ENCODE measurements at regions not wholly inside any gene's neighbourhood (a gene's known extent, or its start where the extent isn't known, plus 50 kb on each side); places are given as distances from the start of the nearest gene placed in this dataset.
"Not testable (repeated sequence)": the region's sequence is repeated elsewhere in the genome, so short reads cannot be mapped to it uniquely, and the experiment has no call there.

DNA sequence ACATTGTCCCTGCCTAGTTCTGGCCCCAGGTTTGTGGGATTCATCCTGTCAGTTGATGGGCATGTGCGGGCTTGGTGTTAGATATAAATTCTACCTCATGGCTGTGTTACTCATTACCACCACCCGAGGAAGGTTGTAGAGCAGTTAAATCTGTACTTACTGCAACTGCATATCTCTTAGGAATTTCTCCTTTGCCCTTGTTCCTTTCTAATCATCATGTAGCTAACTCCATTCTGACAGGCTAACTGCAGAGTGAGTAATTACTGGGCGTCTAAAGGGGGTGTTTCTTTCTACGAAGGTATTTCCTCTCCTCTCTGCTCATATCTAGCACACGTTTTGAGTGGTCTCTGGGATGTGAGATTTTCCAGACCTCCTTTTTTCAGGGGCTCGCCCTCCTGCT, 1076.7 kb downstream of the TMTC2 start:
- H3K4me2 ChIP-seq, result no peak overlapping the region
- TF ChIP-seq Cebpa-rat (IDR thresholded peaks at IDR 0.05), result no peak
- no peaks in the 10 kb centered on the region for H3K27me3 ChIP-seq
- no peaks in the 10 kb centered on the region for H3K4me1 ChIP-seq
- no peak overlapping the region for H3K9ac ChIP-seq
- no peaks in the 10 kb centered on the region for H3K9me3 ChIP-seq
- no peak overlapping the region for H3K27ac ChIP-seq
- H3K4me3 ChIP-seq, result no peak overlapping the region
- H3K36me3 ChIP-seq, result no peaks in the 10 kb centered on the region
- H4K20me1 ChIP-seq, result no peaks in the 10 kb centered on the region

DNA sequence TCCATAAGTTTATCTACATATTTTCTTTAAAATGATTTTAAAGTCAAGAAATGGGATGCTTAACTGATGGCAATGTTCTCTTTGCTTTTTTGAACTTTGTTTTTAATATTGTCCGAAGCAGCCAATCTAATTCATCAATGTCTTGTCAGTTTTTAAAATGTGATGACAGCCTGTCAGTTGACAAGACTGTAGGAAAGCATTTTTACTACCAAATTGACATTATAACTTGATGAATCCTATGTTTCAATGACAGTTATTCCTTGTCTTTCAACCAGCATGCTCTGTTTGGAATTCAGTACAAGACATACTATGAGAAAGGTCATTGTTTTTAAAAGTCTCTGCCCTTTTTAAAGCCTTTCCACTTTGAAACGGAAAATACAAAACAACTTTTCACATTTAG, 1073.2 kb downstream of the TMTC2 start:
- no peaks in the 10 kb centered on the region for H3K36me3 ChIP-seq
- H3K4me1 ChIP-seq, result no peaks in the 10 kb centered on the region
- no peaks in the 10 kb centered on the region for H4K20me1 ChIP-seq
- H3K4me3 ChIP-seq, result no peak overlapping the region
- H3K27me3 ChIP-seq, result no peaks in the 10 kb centered on the region
- no peak for TF ChIP-seq Cebpa-rat (IDR thresholded peaks at IDR 0.05)
- no peaks in the 10 kb centered on the region for H3K9me3 ChIP-seq
- no peak overlapping the region for H3K9ac ChIP-seq
- no peak overlapping the region for H3K4me2 ChIP-seq
- no peak overlapping the region for H3K27ac ChIP-seq

DNA sequence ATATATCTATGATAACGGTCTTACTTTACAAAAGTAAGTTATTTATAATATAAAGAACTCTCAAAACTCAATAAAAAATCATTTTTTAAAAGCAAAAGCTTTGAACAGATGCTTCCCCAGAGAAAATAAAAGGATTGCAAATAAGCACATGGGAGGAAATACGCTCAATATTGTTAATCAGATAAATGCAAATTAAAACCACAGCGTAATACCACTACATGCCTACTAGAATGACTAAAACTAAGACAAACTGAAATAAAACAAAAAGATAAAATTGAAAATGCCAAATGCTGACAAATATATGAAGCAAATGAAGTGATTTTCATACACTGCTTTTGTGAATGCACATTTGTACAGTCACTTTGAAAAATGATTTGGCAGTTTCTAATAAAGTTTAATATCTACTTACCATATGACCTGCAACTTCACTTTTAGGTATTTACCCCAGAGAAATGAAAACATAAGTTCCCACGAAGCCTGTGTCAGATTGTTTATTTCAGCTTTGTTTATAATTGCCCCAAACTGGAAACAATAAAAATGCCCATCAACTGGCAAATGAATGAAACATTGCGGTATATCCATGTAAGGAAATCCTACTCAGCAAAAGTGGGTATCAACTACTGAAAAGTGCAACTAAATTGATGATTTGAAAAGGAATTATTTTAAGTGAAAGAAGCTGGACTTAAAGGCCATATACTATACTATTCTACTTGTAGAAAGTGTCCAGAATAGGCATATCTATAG, 1072.4 kb downstream of the TMTC2 start:
- H3K27me3 ChIP-seq, result no peaks in the 10 kb centered on the region
- no peak overlapping the region for H3K9ac ChIP-seq
- H3K4me1 ChIP-seq, result no peaks in the 10 kb centered on the region
- no peaks in the 10 kb centered on the region for H4K20me1 ChIP-seq
- no peaks in the 10 kb centered on the region for H3K36me3 ChIP-seq
- no peak for TF ChIP-seq Cebpa-rat (IDR thresholded peaks at IDR 0.05)
- H3K4me2 ChIP-seq, result no peak overlapping the region
- H3K9me3 ChIP-seq, result no peaks in the 10 kb centered on the region
- no peak overlapping the region for H3K4me3 ChIP-seq
- H3K27ac ChIP-seq, result no peak overlapping the region

DNA sequence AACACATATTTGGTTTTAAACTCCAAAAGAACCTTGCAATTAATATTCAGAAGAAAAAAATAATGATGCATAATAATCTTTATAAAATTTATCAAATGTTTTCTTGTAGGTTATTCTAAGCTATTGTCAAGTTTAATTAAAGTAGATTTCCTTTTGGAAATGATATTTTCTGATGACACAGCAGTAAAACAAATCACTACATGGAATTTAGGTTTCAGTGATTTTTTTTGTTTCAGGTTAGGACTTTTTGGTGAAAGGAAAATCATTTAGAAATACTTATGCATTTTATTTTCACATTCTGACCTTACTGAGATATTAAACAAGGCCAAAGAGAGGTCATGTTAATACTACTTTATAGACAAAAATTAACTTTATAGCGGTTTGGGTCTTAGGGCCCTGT, 1067.2 kb downstream of the TMTC2 start:
- Histone ChIP-seq H3K4me3 (no peak overlapping the region), H3K9me3 (no peaks in the 10 kb centered on the region), H4K20me1 (no peaks in the 10 kb centered on the region), H3K27me3 (no peaks in the 10 kb centered on the region), H3K4me2 (no peak overlapping the region), H3K4me1 (no peaks in the 10 kb centered on the region), H3K9ac (no peak overlapping the region), H3K27ac (no peak overlapping the region), H3K36me3 (no peaks in the 10 kb centered on the region)
- no peak for TF ChIP-seq Cebpa-rat (IDR thresholded peaks at IDR 0.05)

DNA sequence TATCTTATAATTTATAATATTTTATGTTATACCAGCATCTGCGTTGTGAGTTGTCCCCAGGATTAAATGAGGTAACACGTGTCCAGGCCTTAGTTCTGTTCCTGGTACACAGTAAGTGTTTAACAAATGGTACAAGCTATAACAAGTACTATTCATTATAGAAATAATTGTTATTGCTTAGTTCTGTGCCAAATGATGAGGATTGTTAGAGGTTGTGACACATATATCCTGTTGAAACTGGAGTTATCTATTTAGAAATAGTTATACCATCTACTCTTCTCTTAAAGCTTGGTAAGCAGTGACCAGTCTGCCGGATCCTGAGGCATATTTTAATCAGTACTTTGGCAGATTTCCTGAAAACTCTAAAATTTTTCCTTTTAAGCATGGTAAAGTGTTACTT, 1066.5 kb downstream of the TMTC2 start:
- no peak overlapping the region for H3K9ac ChIP-seq
- H3K4me3 ChIP-seq, result no peak overlapping the region
- H3K27me3 ChIP-seq, result no peaks in the 10 kb centered on the region
- H3K4me1 ChIP-seq, result no peaks in the 10 kb centered on the region
- no peaks in the 10 kb centered on the region for H3K36me3 ChIP-seq
- H4K20me1 ChIP-seq, result no peaks in the 10 kb centered on the region
- H3K27ac ChIP-seq, result no peak overlapping the region
- TF ChIP-seq Cebpa-rat (IDR thresholded peaks at IDR 0.05), result no peak
- H3K4me2 ChIP-seq, result no peak overlapping the region
- H3K9me3 ChIP-seq, result no peaks in the 10 kb centered on the region

DNA sequence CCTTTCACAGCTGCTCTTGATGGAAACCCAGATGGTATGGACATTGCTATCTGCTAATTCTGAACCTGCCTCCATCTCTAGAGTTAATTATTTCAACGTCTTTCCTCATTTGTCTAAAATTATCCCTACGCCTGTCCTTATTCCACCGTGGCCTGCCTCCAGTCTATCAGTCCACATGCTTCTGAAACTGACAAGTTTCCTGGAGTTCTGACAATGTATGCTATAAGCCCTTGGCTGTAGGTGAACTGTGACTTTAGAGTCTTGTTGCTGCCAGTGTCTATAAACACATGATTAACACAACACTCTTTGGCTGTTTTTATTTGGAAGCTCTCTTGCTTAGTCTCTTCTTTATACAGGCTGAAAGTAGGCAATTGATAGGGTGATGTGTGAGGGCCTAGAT, 1052.9 kb downstream of the TMTC2 start:
- H4K20me1 ChIP-seq, result no peaks in the 10 kb centered on the region
- no peak overlapping the region for H3K27ac ChIP-seq
- no peak for TF ChIP-seq Cebpa-rat (IDR thresholded peaks at IDR 0.05)
- H3K4me1 ChIP-seq, result no peaks in the 10 kb centered on the region
- H3K9ac ChIP-seq, result no peak overlapping the region
- no peak overlapping the region for H3K4me3 ChIP-seq
- H3K9me3 ChIP-seq, result no peaks in the 10 kb centered on the region
- no peak overlapping the region for H3K4me2 ChIP-seq
- no peaks in the 10 kb centered on the region for H3K36me3 ChIP-seq
- H3K27me3 ChIP-seq, result no peaks in the 10 kb centered on the region

DNA sequence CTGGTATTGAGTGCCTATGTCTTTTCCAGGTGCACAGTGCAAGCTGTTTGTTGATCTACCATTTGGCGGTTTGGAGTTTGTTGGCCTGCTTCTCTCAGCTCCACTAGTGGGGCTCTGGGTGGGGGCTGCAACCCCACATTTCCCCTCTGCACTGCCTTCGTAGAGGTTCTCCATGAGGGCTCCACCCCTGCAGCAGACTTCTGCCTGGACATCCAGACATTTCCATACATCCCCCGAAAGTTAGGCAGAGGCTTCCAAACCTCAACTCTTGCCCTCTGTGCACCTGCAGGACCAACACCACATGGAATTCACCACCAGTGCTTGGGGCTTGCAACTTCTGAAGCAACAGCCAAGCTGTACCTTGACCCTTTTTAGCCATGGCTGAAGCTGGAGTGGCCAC, 1024.1 kb downstream of the TMTC2 start:
- H3K4me2 ChIP-seq, result no peak overlapping the region
- H3K4me1 ChIP-seq, result no peaks in the 10 kb centered on the region
- H3K9me3 ChIP-seq, result peaks cover 23% of the 10 kb centered on the region
- no peak for TF ChIP-seq Cebpa-rat (IDR thresholded peaks at IDR 0.05)
- no peak overlapping the region for H3K9ac ChIP-seq
- no peaks in the 10 kb centered on the region for H3K27me3 ChIP-seq
- H4K20me1 ChIP-seq, result no peaks in the 10 kb centered on the region
- no peak overlapping the region for H3K4me3 ChIP-seq
- H3K36me3 ChIP-seq, result no peaks in the 10 kb centered on the region
- H3K27ac ChIP-seq, result no peak overlapping the region

DNA sequence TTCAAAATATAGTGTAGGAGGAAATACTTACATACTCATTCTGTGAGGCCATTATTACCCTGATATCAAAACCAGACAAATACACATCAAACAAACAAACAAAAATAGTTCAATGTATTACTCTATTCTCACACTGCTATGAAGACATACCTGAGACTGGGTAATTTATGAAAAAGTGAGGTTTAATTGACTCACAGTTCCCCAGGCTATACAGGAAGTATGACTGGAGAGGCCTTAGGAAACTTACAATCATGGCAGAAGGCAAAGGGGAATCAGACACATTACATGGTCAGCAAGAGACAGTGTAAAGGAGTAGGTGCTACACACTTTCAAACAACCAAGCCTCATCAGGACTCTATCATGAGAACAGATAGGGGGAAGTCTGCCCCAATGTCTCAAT, 1023.2 kb downstream of the TMTC2 start:
- Histone ChIP-seq H3K27ac (no peak overlapping the region), H3K27me3 (no peaks in the 10 kb centered on the region), H3K36me3 (no peaks in the 10 kb centered on the region)

DNA sequence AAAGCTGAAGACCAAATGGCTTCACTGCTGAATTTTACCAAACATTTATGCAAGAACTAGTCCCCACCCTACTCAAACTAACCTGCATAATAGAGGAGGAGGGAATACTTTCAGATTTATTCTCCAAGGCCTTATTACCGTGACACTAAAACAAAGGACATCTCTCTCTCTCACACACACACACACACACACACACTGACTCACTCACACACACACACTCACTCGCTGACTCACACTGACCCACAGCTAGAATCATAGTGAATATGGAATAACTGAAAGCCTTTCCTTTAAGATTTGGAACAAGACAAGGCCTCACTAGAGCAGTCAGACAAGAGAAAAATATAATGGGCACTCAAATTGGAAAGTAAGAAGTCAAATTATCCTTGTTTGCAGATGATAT, 1014.1 kb downstream of the TMTC2 start:
- H3K27ac ChIP-seq, result no peak overlapping the region
- no peak overlapping the region for H3K4me2 ChIP-seq
- no peak for TF ChIP-seq Cebpa-rat (IDR thresholded peaks at IDR 0.05)
- no peaks in the 10 kb centered on the region for H3K9me3 ChIP-seq
- H3K4me3 ChIP-seq, result no peak overlapping the region
- no peaks in the 10 kb centered on the region for H3K36me3 ChIP-seq
- H4K20me1 ChIP-seq, result no peaks in the 10 kb centered on the region
- no peak overlapping the region for H3K9ac ChIP-seq
- H3K4me1 ChIP-seq, result no peaks in the 10 kb centered on the region
- H3K27me3 ChIP-seq, result no peaks in the 10 kb centered on the region

More for the DNA sequence above, 1023.2 kb downstream of the TMTC2 start:
- no peak overlapping the region for H3K4me2 ChIP-seq
- H3K9ac ChIP-seq, result no peak overlapping the region
- peaks cover 23% of the 10 kb centered on the region for H3K9me3 ChIP-seq
- H3K4me1 ChIP-seq, result no peaks in the 10 kb centered on the region
- no peak overlapping the region for H3K4me3 ChIP-seq
- TF ChIP-seq Cebpa-rat (IDR thresholded peaks at IDR 0.05), result no peak
- no peaks in the 10 kb centered on the region for H4K20me1 ChIP-seq

DNA sequence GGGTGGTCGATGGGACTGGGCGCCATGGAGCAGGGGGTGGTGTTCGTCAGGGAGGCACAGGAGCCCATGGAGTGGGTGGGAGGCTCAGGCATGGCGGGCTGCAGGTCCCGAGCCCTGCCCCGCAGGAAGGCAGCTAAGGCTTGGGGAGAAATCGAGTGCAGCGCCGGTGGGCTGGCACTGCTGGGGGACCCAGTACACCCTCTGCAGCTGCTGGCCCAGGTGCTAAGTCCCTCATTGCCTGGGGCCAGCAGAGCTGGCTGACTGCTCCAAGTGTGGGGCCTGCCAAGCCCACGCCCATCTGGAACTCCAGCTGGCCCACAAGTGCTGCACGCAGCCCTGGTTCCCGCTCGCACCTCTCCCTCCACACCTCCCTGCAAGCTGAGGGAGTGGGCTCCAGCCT, 1009.6 kb downstream of the TMTC2 start:
- not testable (repeated sequence) for H3K4me1 ChIP-seq, H3K4me3 ChIP-seq, H3K4me2 ChIP-seq, H3K36me3 ChIP-seq, H3K27me3 ChIP-seq, H3K27ac ChIP-seq, H3K9ac ChIP-seq, H3K9me3 ChIP-seq, H4K20me1 ChIP-seq

DNA sequence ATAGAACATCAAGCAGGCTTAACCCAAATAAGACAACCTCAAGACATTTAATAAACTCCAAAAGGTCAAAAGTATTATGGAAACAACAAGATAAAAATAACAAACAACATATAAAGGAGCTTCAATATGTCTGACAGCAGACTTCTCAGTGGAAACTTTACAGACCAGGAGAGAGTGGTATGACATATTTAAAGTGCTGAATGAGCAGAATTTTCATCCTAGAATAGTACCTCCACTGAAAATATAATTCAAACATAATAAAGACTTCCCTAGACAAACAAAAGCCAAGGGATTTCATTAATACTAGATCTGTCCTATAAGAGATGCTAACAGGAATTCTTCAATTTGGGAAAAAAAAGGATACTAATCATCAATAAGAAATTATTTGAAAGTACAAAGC, 1005.0 kb downstream of the TMTC2 start:
- H3K9me3 ChIP-seq, result no peaks in the 10 kb centered on the region
- H3K36me3 ChIP-seq, result no peaks in the 10 kb centered on the region
- H3K4me3 ChIP-seq, result no peak overlapping the region
- no peak overlapping the region for H3K4me2 ChIP-seq
- no peak overlapping the region for H3K9ac ChIP-seq
- no peak for TF ChIP-seq Cebpa-rat (IDR thresholded peaks at IDR 0.05)
- no peaks in the 10 kb centered on the region for H3K27me3 ChIP-seq
- H4K20me1 ChIP-seq, result no peaks in the 10 kb centered on the region
- no peak overlapping the region for H3K27ac ChIP-seq
- H3K4me1 ChIP-seq, result no peaks in the 10 kb centered on the region
